BLaER1 treated with 17β-estradiol and CSF1 and Interleukin-3, amounts not matched to agents 10 nM and 100 nM (cell line): ENCODE measurements at regions not wholly inside any gene's neighbourhood (a gene's known extent, or its start where the extent isn't known, plus 50 kb on each side); places are given as distances from the start of the nearest gene placed in this dataset.

Source experiments
- H3K27ac ChIP-seq, 11 experiments: shearing (Covaris generic); formaldehyde crosslinking; 2 replicates each; pipeline ENCODE4 v1.8.1; 2022
- H3K27me3 ChIP-seq, 11 experiments: shearing (Covaris generic); formaldehyde crosslinking; 2 replicates each; pipeline ENCODE4 v1.8.1; 2022
- H3K36me3 ChIP-seq, 11 experiments: shearing (Covaris generic); formaldehyde crosslinking; 2 replicates each; pipeline ENCODE4 v1.8.1; 2022
- H3K4me1 ChIP-seq, 10 experiments: shearing (Covaris generic); formaldehyde crosslinking; 2 replicates each; pipeline ENCODE4 v1.8.1; 2022
- H3K4me2 ChIP-seq, 11 experiments: shearing (Covaris generic); formaldehyde crosslinking; 2 replicates each; pipeline ENCODE4 v1.8.1; 2022
- H3K4me3 ChIP-seq, 10 experiments: shearing (Covaris generic); formaldehyde crosslinking; 2 replicates each; pipeline ENCODE4 v1.8.1; 2022
- H3K9ac ChIP-seq, 11 experiments: shearing (Covaris generic); formaldehyde crosslinking; 2 replicates each; pipeline ENCODE4 v1.8.1; 2022
- H3K9me3 ChIP-seq, 11 experiments: shearing (Covaris generic); formaldehyde crosslinking; replicated peaks in 1 of 11; 2 replicates each; pipeline ENCODE4 v1.8.1; 2022
- H4K20me1 ChIP-seq, 11 experiments: shearing (Covaris generic); formaldehyde crosslinking; 2 replicates each; pipeline ENCODE4 v1.8.1; 2022
- Cebpa-rat ChIP-seq, 11 experiments: shearing (Covaris generic); IDR thresholded peaks; 2 replicates each; pipeline ENCODE4 v1.8.1; 2022

- Histone ChIP-seq H3K36me3 (no peaks in the 10 kb centered on the region), H3K4me3 (no peak overlapping the region), H3K9ac (no peak overlapping the region), H4K20me1 (no peaks in the 10 kb centered on the region), H3K4me2 (no peak overlapping the region), H3K27me3 (no peaks in the 10 kb centered on the region), H3K27ac (no peak overlapping the region), H3K4me1 (peaks cover 11 to 27% (median 22%) of the 10 kb centered on the region in 10 experiments; a peak in 18 of 20 replicates), H3K9me3 (peaks cover 20 to 66% (median 48%) of the 10 kb centered on the region in 11 experiments)
- TF ChIP-seq Cebpa-rat (IDR thresholded peaks at IDR 0.05), result no peak
Observed at GRCh38 chr10:62658516-62658915, 146.0 kb upstream of the ADO start.

- TF ChIP-seq Cebpa-rat (IDR thresholded peaks at IDR 0.05), result no peak
- Histone ChIP-seq H3K4me3 (no peak overlapping the region), H3K4me1 (peaks cover 0 to 30% (median 8%) of the 10 kb centered on the region in 10 experiments; a peak in 11 of 20 replicates), H3K9me3 (peaks cover 0 to 40% (median 21%) of the 10 kb centered on the region in 11 experiments; a peak in 15 of 22 replicates), H4K20me1 (no peaks in the 10 kb centered on the region), H3K9ac (no peak overlapping the region), H3K36me3 (no peaks in the 10 kb centered on the region), H3K27me3 (no peaks in the 10 kb centered on the region), H3K27ac (no peak overlapping the region), H3K4me2 (no peak overlapping the region)
Observed at GRCh38 chr10:62661143-62661542, 143.4 kb upstream of the ADO start.

GRCh38 chr10:62662486-62662885 is 142.0 kb upstream of the ADO start:
- H3K4me2 ChIP-seq, result peak overlapping the region in 7 of 11 experiments; percentile 7 to 81 (median 47); a peak in 12 of 22 replicates
- H3K27me3 ChIP-seq, result no peaks in the 10 kb centered on the region
- no peaks in the 10 kb centered on the region for H4K20me1 ChIP-seq
- H3K27ac ChIP-seq, result no peak overlapping the region
- no peak for TF ChIP-seq Cebpa-rat (IDR thresholded peaks at IDR 0.05)
- H3K4me3 ChIP-seq, result no peak overlapping the region
- H3K4me1 ChIP-seq, result peaks cover 0 to 36% (median 9%) of the 10 kb centered on the region in 10 experiments; a peak in 11 of 20 replicates
- H3K36me3 ChIP-seq, result no peaks in the 10 kb centered on the region
- no peak overlapping the region for H3K9ac ChIP-seq
- H3K9me3 ChIP-seq, result peaks cover 0 to 28% (median 12%) of the 10 kb centered on the region in 11 experiments; a peak in 14 of 22 replicates

GRCh38 chr10:62665771-62666170 is 138.7 kb upstream of the ADO start:
- H3K9ac ChIP-seq, result no peak overlapping the region
- no peaks in the 10 kb centered on the region for H4K20me1 ChIP-seq
- H3K27ac ChIP-seq, result peak overlapping the region in 1 of 11 experiments; percentile 30; a peak in 1 of 22 replicates
- TF ChIP-seq Cebpa-rat (IDR thresholded peaks at IDR 0.05), result no peak
- peak overlapping the region in 5 of 11 experiments; percentile 16 to 59 (median 47); a peak in 8 of 22 replicates for H3K4me2 ChIP-seq
- no peak overlapping the region for H3K4me3 ChIP-seq
- H3K4me1 ChIP-seq, result peaks cover 0 to 52% (median 17%) of the 10 kb centered on the region in 10 experiments; a peak in 11 of 20 replicates
- H3K36me3 ChIP-seq, result no peaks in the 10 kb centered on the region
- peaks cover 0 to 14% (median 0%) of the 10 kb centered on the region in 11 experiments; a peak in 3 of 22 replicates for H3K9me3 ChIP-seq
- no peaks in the 10 kb centered on the region for H3K27me3 ChIP-seq

- Histone ChIP-seq H3K4me1 (peaks cover 0 to 52% (median 17%) of the 10 kb centered on the region in 10 experiments; a peak in 11 of 20 replicates), H3K4me3 (no peak overlapping the region), H3K9me3 (peaks cover 0 to 12% (median 0%) of the 10 kb centered on the region in 11 experiments; a peak in 3 of 22 replicates), H4K20me1 (no peaks in the 10 kb centered on the region), H3K27me3 (no peaks in the 10 kb centered on the region), H3K4me2 (peak overlapping the region in 5 of 11 experiments; percentile 16 to 59 (median 47); a peak in 9 of 22 replicates), H3K36me3 (no peaks in the 10 kb centered on the region), H3K9ac (no peak overlapping the region), H3K27ac (peak overlapping the region in 1 of 11 experiments; percentile 30; a peak in 1 of 22 replicates)
- TF ChIP-seq Cebpa-rat (IDR thresholded peaks at IDR 0.05), result no peak
Observed at GRCh38 chr10:62666275-62666674, 138.2 kb upstream of the ADO start.

GRCh38 chr10:62669341-62669740 is 135.2 kb upstream of the ADO start:
- Histone ChIP-seq H3K9ac (no peak overlapping the region), H4K20me1 (no peaks in the 10 kb centered on the region), H3K9me3 (no peaks in the 10 kb centered on the region; a peak in 1 of 22 replicates), H3K4me2 (peak overlapping the region in 3 of 11 experiments; percentile 5 to 15 (median 10); a peak in 2 of 22 replicates), H3K27ac (no peak overlapping the region), H3K4me1 (peaks cover 0 to 36% (median 12%) of the 10 kb centered on the region in 10 experiments; a peak in 10 of 20 replicates), H3K27me3 (no peaks in the 10 kb centered on the region), H3K4me3 (no peak overlapping the region), H3K36me3 (no peaks in the 10 kb centered on the region)
- no peak for TF ChIP-seq Cebpa-rat (IDR thresholded peaks at IDR 0.05)

- no peaks in the 10 kb centered on the region for H3K27me3 ChIP-seq
- no peaks in the 10 kb centered on the region; a peak in 1 of 22 replicates for H3K9me3 ChIP-seq
- no peak overlapping the region for H3K27ac ChIP-seq
- H4K20me1 ChIP-seq, result no peaks in the 10 kb centered on the region
- H3K4me3 ChIP-seq, result no peak overlapping the region
- no peaks in the 10 kb centered on the region for H3K36me3 ChIP-seq
- peaks cover 0 to 29% (median 10%) of the 10 kb centered on the region in 10 experiments; a peak in 10 of 20 replicates for H3K4me1 ChIP-seq
- no peak overlapping the region for H3K4me2 ChIP-seq
- no peak overlapping the region for H3K9ac ChIP-seq
- TF ChIP-seq Cebpa-rat (IDR thresholded peaks at IDR 0.05), result no peak
Observed at GRCh38 chr10:62671104-62671503, 133.4 kb upstream of the ADO start.

GRCh38 chr10:62681211-62681940 is 123.1 kb upstream of the ADO start:
- Histone ChIP-seq H3K9me3 (peaks cover 5 to 22% (median 18%) of the 10 kb centered on the region in 11 experiments), H4K20me1 (no peaks in the 10 kb centered on the region), H3K27me3 (no peaks in the 10 kb centered on the region), H3K4me1 (peaks cover 21 to 48% (median 40%) of the 10 kb centered on the region in 10 experiments), H3K4me3 (no peak overlapping the region), H3K27ac (peak overlapping the region in 10 of 11 experiments; percentile 8 to 78 (median 58); a peak in 18 of 22 replicates), H3K9ac (peak overlapping the region in 4 of 11 experiments; percentile 9 to 37 (median 16); a peak in 3 of 22 replicates), H3K4me2 (peak overlapping the region; percentile 60 to 79 (median 63)), H3K36me3 (no peaks in the 10 kb centered on the region)
- peak; percentile 18 to 95 (median 88); a peak in 20 of 22 replicates for TF ChIP-seq Cebpa-rat (IDR thresholded peaks at IDR 0.05)

GRCh38 chr10:62684911-62685310 is 119.6 kb upstream of the ADO start:
- peaks cover 0 to 10% (median 0%) of the 10 kb centered on the region in 11 experiments; a peak in 3 of 22 replicates for H3K36me3 ChIP-seq
- H3K4me2 ChIP-seq, result peak overlapping the region in 8 of 11 experiments; percentile 17 to 72 (median 46); a peak in 13 of 22 replicates
- H3K4me3 ChIP-seq, result no peak overlapping the region
- H4K20me1 ChIP-seq, result no peaks in the 10 kb centered on the region
- peaks cover 24 to 39% (median 28%) of the 10 kb centered on the region in 11 experiments for H3K9me3 ChIP-seq
- no peak overlapping the region for H3K9ac ChIP-seq
- no peak for TF ChIP-seq Cebpa-rat (IDR thresholded peaks at IDR 0.05)
- no peaks in the 10 kb centered on the region for H3K27me3 ChIP-seq
- H3K27ac ChIP-seq, result no peak overlapping the region
- peaks cover 34 to 59% (median 51%) of the 10 kb centered on the region in 10 experiments for H3K4me1 ChIP-seq
